ENCODE measurements at regions not wholly inside any gene's neighbourhood (a gene's known extent, or its start where the extent isn't known, plus 50 kb on each side); places are given as distances from the start of the nearest gene placed in this dataset.
A peak's percentile ranks its signal among the peaks of the same experiment; 100 is the strongest.

DNA sequence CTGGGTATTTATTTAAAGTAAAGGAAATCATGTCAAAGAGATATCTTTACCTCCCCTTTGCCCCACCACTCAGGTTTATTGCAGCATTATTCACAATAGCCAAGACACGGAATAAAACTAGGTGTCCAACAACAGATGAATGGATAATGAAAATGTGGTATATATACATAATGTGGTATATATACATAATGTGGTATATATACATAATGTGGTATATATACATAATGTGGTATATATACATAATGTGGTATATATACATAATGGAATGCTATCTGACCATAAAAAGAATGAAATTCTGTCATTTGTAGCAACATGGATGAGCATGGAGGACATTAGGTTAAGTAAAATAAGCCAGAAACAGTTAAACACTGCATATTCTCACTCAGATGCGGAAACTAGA is 262.6 kb upstream of the PLXNA2 start:
- Histone ChIP-seq H3K27ac (no peak overlapping the region), H3K36me3 (no peaks in the 10 kb centered on the region), H3K27me3 (no peaks in the 10 kb centered on the region), H3K4me3 (no peak overlapping the region), H3K4me1 (no peaks in the 10 kb centered on the region), H3K9me3 (no peaks in the 10 kb centered on the region)
- TF ChIP-seq, protein P1, sequence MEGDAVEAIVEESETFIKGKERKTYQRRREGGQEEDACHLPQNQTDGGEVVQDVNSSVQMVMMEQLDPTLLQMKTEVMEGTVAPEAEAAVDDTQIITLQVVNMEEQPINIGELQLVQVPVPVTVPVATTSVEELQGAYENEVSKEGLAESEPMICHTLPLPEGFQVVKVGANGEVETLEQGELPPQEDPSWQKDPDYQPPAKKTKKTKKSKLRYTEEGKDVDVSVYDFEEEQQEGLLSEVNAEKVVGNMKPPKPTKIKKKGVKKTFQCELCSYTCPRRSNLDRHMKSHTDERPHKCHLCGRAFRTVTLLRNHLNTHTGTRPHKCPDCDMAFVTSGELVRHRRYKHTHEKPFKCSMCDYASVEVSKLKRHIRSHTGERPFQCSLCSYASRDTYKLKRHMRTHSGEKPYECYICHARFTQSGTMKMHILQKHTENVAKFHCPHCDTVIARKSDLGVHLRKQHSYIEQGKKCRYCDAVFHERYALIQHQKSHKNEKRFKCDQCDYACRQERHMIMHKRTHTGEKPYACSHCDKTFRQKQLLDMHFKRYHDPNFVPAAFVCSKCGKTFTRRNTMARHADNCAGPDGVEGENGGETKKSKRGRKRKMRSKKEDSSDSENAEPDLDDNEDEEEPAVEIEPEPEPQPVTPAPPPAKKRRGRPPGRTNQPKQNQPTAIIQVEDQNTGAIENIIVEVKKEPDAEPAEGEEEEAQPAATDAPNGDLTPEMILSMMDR (IDR thresholded peaks at IDR 0.05), result no peak
- TF ChIP-seq POLR2AphosphoS5 (IDR thresholded peaks at IDR 0.05; ENCODE audit: insufficient read depth in 1 of 2, low read depth in 1 of 2) (no peak), POLR2A (IDR thresholded peaks at IDR 0.05) (no peak)
- no peak for DNase-seq (ENCODE audit: extremely low spot score in 2 of 2)
- intact Hi-C loops (cut with DNase I), result no loop called here

DNA sequence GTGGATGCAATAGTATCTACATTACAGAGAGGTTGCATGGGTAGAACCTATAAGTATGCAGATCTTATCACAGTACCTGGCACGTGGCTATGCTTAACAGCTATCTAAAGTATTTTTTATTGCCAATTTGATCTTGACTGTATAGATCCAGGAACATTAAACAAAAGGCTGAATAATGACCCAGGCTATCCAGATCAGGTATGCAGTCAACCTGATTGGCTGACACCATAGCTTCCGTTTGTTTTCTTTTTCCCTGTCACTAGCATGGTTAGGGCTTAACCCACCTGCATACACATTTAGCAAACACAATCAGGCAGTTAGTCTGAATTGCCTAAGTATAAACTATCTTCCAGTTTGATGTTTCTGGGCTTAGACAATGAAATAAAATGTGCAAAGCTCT is 264.9 kb upstream of the PLXNA2 start:
- no peaks in the 10 kb centered on the region for H3K4me1 ChIP-seq
- no peaks in the 10 kb centered on the region for H3K27me3 ChIP-seq
- DNase-seq (ENCODE audit: extremely low spot score in 2 of 2), result no peak
- no peaks in the 10 kb centered on the region for H3K9me3 ChIP-seq
- intact Hi-C loops (cut with DNase I), result no loop called here
- no peak overlapping the region for H3K4me3 ChIP-seq
- TF ChIP-seq POLR2AphosphoS5 (IDR thresholded peaks at IDR 0.05; ENCODE audit: insufficient read depth in 1 of 2, low read depth in 1 of 2) (no peak), POLR2A (IDR thresholded peaks at IDR 0.05) (no peak)
- TF ChIP-seq, protein P1 (IDR thresholded peaks at IDR 0.05), result no peak
- no peak overlapping the region for H3K27ac ChIP-seq
- H3K36me3 ChIP-seq, result no peaks in the 10 kb centered on the region

- H3K36me3 ChIP-seq, result no peaks in the 10 kb centered on the region
- no peaks in the 10 kb centered on the region for H3K9me3 ChIP-seq
- H3K4me3 ChIP-seq, result no peak overlapping the region
- no peaks in the 10 kb centered on the region for H3K27me3 ChIP-seq
- DNase-seq (ENCODE audit: extremely low spot score in 2 of 2), result no peak
- TF ChIP-seq POLR2A (IDR thresholded peaks at IDR 0.05) (no peak), POLR2AphosphoS5 (IDR thresholded peaks at IDR 0.05; ENCODE audit: insufficient read depth in 1 of 2, low read depth in 1 of 2) (no peak)
- TF ChIP-seq, protein P1 (IDR thresholded peaks at IDR 0.05), result no peak
- intact Hi-C loops (cut with DNase I), result no loop called here
- H3K27ac ChIP-seq, result no peak overlapping the region
- H3K4me1 ChIP-seq, result no peaks in the 10 kb centered on the region
Measured at GRCh38 chr1:208510192-208510952, 266.2 kb upstream of the PLXNA2 start.

DNA sequence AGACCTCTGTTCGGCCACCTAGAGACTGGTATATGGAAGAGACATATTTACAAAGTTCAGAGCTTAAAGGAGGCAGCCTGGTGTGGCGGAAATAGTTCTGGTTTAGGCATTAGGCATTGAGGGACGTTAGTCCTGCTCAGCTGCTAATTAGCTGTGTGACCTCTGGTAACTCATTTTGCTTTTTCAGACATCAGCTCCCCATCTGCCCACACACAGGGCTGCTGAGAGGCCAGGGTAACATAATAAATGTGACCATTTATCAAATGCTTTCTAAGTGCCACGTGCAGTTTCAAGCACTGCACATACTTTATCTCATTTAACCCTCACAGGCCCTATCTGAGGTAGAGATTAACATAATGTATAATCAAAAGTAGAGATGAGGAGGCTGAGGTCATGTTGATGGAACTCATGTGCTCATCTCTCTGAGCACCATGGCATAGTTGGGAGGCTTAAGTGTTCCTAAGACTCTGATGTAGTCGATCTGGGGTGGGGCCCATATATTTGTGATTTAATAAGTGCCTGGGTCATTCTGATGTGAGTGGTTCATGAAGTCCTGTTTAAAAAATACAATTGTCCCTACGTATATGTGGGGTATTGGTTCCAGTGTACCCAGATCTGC is 267.2 kb upstream of the PLXNA2 start:
- TF ChIP-seq POLR2AphosphoS5 (IDR thresholded peaks at IDR 0.05; ENCODE audit: insufficient read depth in 1 of 2, low read depth in 1 of 2) (no peak), POLR2A (IDR thresholded peaks at IDR 0.05) (no peak)
- no peak overlapping the region for H3K27ac ChIP-seq
- no peaks in the 10 kb centered on the region for H3K9me3 ChIP-seq
- intact Hi-C loops (cut with DNase I), result no loop called here
- H3K4me3 ChIP-seq, result no peak overlapping the region
- no peak for DNase-seq (ENCODE audit: extremely low spot score in 2 of 2)
- no peaks in the 10 kb centered on the region for H3K36me3 ChIP-seq
- no peaks in the 10 kb centered on the region for H3K4me1 ChIP-seq
- no peaks in the 10 kb centered on the region for H3K27me3 ChIP-seq

DNA sequence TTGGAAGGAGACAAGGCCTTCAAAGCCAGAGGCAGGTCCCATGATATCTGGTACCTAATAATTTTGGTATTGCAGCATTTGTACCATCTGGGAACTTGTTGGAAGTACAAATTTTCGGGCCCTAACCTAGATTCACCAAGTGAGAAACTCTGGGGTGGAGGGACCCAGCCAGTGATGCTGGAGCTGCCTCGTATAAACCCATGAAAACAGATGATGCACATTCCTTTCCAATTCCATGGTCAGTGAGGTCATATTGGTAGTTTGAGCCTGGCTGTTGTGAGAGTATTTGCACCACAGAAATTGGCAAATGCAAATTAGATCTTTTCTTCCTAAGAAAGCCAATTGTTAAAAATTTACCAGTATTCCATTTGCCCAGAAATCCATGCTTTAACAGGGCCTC is 269.6 kb upstream of the PLXNA2 start:
- Histone ChIP-seq H3K4me1 (no peaks in the 10 kb centered on the region), H3K27me3 (no peaks in the 10 kb centered on the region), H3K9me3 (no peaks in the 10 kb centered on the region), H3K36me3 (no peaks in the 10 kb centered on the region), H3K27ac (no peak overlapping the region), H3K4me3 (no peak overlapping the region)
- TF ChIP-seq POLR2A (IDR thresholded peaks at IDR 0.05) (no peak), POLR2AphosphoS5 (IDR thresholded peaks at IDR 0.05; ENCODE audit: insufficient read depth in 1 of 2, low read depth in 1 of 2) (no peak)
- TF ChIP-seq, protein P1 (IDR thresholded peaks at IDR 0.05), result no peak
- intact Hi-C loops (cut with DNase I), result no loop called here
- peak in 1 of 2 donors; percentile 71 for DNase-seq (ENCODE audit: extremely low spot score in 2 of 2)
